ENCODE measurements at regions not wholly inside any gene's neighbourhood (a gene's known extent, or its start where the extent isn't known, plus 50 kb on each side); places are given as distances from the start of the nearest gene placed in this dataset.

GRCh38 chr11:104704888-104705287 is 193.4 kb downstream of the CASP12 start:
- TF ChIP-seq CTCF (conservative IDR thresholded peaks at IDR 0.05 in 1 of 2, IDR thresholded peaks at IDR 0.05 in 1 of 2; ENCODE audit: extremely low read depth in 1 of 2, insufficient read depth in 1 of 2, low read depth in 1 of 2, low read length in 2 of 2) (no peak), EZH2 (IDR thresholded peaks at IDR 0.05; ENCODE audit: borderline replicate concordance, low read length) (no peak)
